ENCODE measurements at regions not wholly inside any gene's neighbourhood (a gene's known extent, or its start where the extent isn't known, plus 50 kb on each side); places are given as distances from the start of the nearest gene placed in this dataset.

GRCh38 chr1:67610450-67610849 is 74.6 kb upstream of the GADD45A start:
- TF ChIP-seq ZFX (IDR thresholded peaks at IDR 0.05; ENCODE audit: borderline replicate concordance): no peak
- TF ChIP-seq CTCF (IDR thresholded peaks at IDR 0.05): no peak
